ENCODE measurements at regions not wholly inside any gene's neighbourhood (a gene's known extent, or its start where the extent isn't known, plus 50 kb on each side); places are given as distances from the start of the nearest gene placed in this dataset.
A peak's percentile ranks its signal among the peaks of the same experiment; 100 is the strongest.

- no peak for DNase-seq (ENCODE audit: low spot score)
- WGBS: 75% methylated on average over 3 of the region's 3 CpGs
- no peaks in the 10 kb centered on the region for H3K4me1 ChIP-seq (ENCODE audit: control insufficient read depth in 4 of 4, insufficient read depth in 4 of 4, low read length in 3 of 4)
- H3K9ac ChIP-seq (ENCODE audit: low read depth in 1 of 2, low read length in 2 of 2): no peak overlapping the region
- TF ChIP-seq JUND (IDR thresholded peaks at IDR 0.05) (peak in 1 of 2 donors; percentile 70), RAD21 (IDR thresholded peaks at IDR 0.05) (no peak)
- no peaks in the 10 kb centered on the region for H3K9me3 ChIP-seq (ENCODE audit: control insufficient read depth in 4 of 4, low read length in 3 of 4)
- H3K36me3 ChIP-seq (ENCODE audit: control insufficient read depth in 4 of 4, insufficient read depth in 3 of 4, low read depth in 1 of 4, low read length in 3 of 4): no peaks in the 10 kb centered on the region
- no peak overlapping the region for H3K4me3 ChIP-seq (ENCODE audit: low read depth in 1 of 3, low read length in 3 of 3)
- no peaks in the 10 kb centered on the region for H3K27me3 ChIP-seq (ENCODE audit: control insufficient read depth in 4 of 4, insufficient read depth in 4 of 4, low read length in 3 of 4)
- H3K27ac ChIP-seq (ENCODE audit: low read depth in 1 of 2, low read length in 2 of 2): no peak overlapping the region
Measured at GRCh38 chr5:167294882-167295680, 996.4 kb upstream of the WWC1 start.

GRCh38 chr5:167295681-167296005 lies 995.8 kb upstream of the WWC1 start:
- H3K9me3 ChIP-seq (ENCODE audit: control insufficient read depth in 4 of 4, low read length in 3 of 4): no peaks in the 10 kb centered on the region
- no peak overlapping the region for H3K27ac ChIP-seq (ENCODE audit: low read depth in 1 of 2, low read length in 2 of 2)
- no peak for TF ChIP-seq ATF3 (IDR thresholded peaks at IDR 0.05)
- TF ChIP-seq SP1 (IDR thresholded peaks at IDR 0.05): no peak
- TF ChIP-seq EGR1 (IDR thresholded peaks at IDR 0.05; ENCODE audit: low read depth in 2 of 2): no peak
- TF ChIP-seq HNF4A (conservative IDR thresholded peaks at IDR 0.05): no peak
- no peak for TF ChIP-seq REST (IDR thresholded peaks at IDR 0.05)
- TF ChIP-seq JUND (IDR thresholded peaks at IDR 0.05): no peak
- no peak for TF ChIP-seq HNF4G (IDR thresholded peaks at IDR 0.05)
- no peak for TF ChIP-seq MAX (IDR thresholded peaks at IDR 0.05)
- no peak for TF ChIP-seq YY1 (IDR thresholded peaks at IDR 0.05)
- no peak for TF ChIP-seq NR2F2 (IDR thresholded peaks at IDR 0.05)
- TF ChIP-seq FOXA2 (IDR thresholded peaks at IDR 0.05): no peak
- no peak for TF ChIP-seq FOXA1 (IDR thresholded peaks at IDR 0.05)
- no peak for TF ChIP-seq CTCF (IDR thresholded peaks at IDR 0.05; ENCODE audit: low read depth, low read length, missing input control)
- no peak for TF ChIP-seq RXRA (IDR thresholded peaks at IDR 0.05)
- no peak for TF ChIP-seq GABPA (IDR thresholded peaks at IDR 0.05 in 1 of 2, conservative IDR thresholded peaks at IDR 0.05 in 1 of 2)
- TF ChIP-seq ZBTB33 (IDR thresholded peaks at IDR 0.05): no peak
- no peak for TF ChIP-seq RAD21 (IDR thresholded peaks at IDR 0.05)
- TF ChIP-seq TAF1 (conservative IDR thresholded peaks at IDR 0.05): no peak
- WGBS: 89% methylated on average over 2 of the region's 2 CpGs
- no peak overlapping the region for H3K4me3 ChIP-seq (ENCODE audit: low read depth in 1 of 3, low read length in 3 of 3)
- H3K36me3 ChIP-seq (ENCODE audit: control insufficient read depth in 4 of 4, insufficient read depth in 3 of 4, low read depth in 1 of 4, low read length in 3 of 4): no peaks in the 10 kb centered on the region
- no peak for DNase-seq (ENCODE audit: low spot score)
- no peak overlapping the region for H3K9ac ChIP-seq (ENCODE audit: low read depth in 1 of 2, low read length in 2 of 2)
- H3K27me3 ChIP-seq (ENCODE audit: control insufficient read depth in 4 of 4, insufficient read depth in 4 of 4, low read length in 3 of 4): no peaks in the 10 kb centered on the region
- no peaks in the 10 kb centered on the region for H3K4me1 ChIP-seq (ENCODE audit: control insufficient read depth in 4 of 4, insufficient read depth in 4 of 4, low read length in 3 of 4)

Data from liver (tissue), 8 donors.